HuH-7.5 (cell line): ENCODE measurements at regions not wholly inside any gene's neighbourhood (a gene's known extent, or its start where the extent isn't known, plus 50 kb on each side); places are given as distances from the start of the nearest gene placed in this dataset.

Source experiments
- DNase-seq: peaks from one replicate; pipeline ENCODE4 v3.0.0; 2011; ENCODE audit warnings: low spot score

GRCh38 chr5:133736512-133736911 is 124.2 kb upstream of the FSTL4 start:
- no peak for DNase-seq

- no peak for DNase-seq
These were observed 123.0 kb upstream of the FSTL4 start for GRCh38 chr5:133735346-133735745.

- no peak for DNase-seq
These were observed 122.6 kb upstream of the FSTL4 start for GRCh38 chr5:133734916-133735315.

- no peak for DNase-seq
These were observed 120.2 kb upstream of the FSTL4 start for GRCh38 chr5:133732536-133732935.

- no peak for DNase-seq
These were observed 119.6 kb upstream of the FSTL4 start for GRCh38 chr5:133731951-133732350.

GRCh38 chr5:133730866-133731265 is 118.5 kb upstream of the FSTL4 start:
- DNase-seq, result no peak

GRCh38 chr5:133730346-133730745 is 118.0 kb upstream of the FSTL4 start:
- no peak for DNase-seq

GRCh38 chr5:133729800-133730199 is 117.5 kb upstream of the FSTL4 start:
- no peak for DNase-seq

GRCh38 chr5:133728475-133728874 is 116.1 kb upstream of the FSTL4 start:
- no peak for DNase-seq

GRCh38 chr5:133727636-133728035 is 115.3 kb upstream of the FSTL4 start:
- no peak for DNase-seq

GRCh38 chr5:133723651-133724366 is 111.5 kb upstream of the FSTL4 start:
- no peak for DNase-seq

GRCh38 chr5:133723126-133723525 is 110.8 kb upstream of the FSTL4 start:
- no peak for DNase-seq

GRCh38 chr5:133721365-133721764 is 109.0 kb upstream of the FSTL4 start:
- no peak for DNase-seq

GRCh38 chr5:133718457-133718856 is 106.1 kb upstream of the FSTL4 start:
- DNase-seq, result no peak

- no peak for DNase-seq
These were observed 104.3 kb upstream of the FSTL4 start for GRCh38 chr5:133716532-133717183.

- no peak for DNase-seq
These were observed 103.3 kb upstream of the FSTL4 start for GRCh38 chr5:133715616-133716015.

- no peak for DNase-seq
These were observed 102.9 kb upstream of the FSTL4 start for GRCh38 chr5:133715216-133715615.

- DNase-seq, result no peak
These were observed 102.0 kb upstream of the FSTL4 start for GRCh38 chr5:133714161-133714915.

- DNase-seq, result no peak
These were observed 101.4 kb upstream of the FSTL4 start for GRCh38 chr5:133713751-133714150.

GRCh38 chr5:133713209-133713608 is 100.9 kb upstream of the FSTL4 start:
- DNase-seq, result no peak

- DNase-seq, result no peak
These were observed 100.2 kb upstream of the FSTL4 start for GRCh38 chr5:133712562-133712961.

GRCh38 chr5:133709209-133709725 is 96.9 kb upstream of the FSTL4 start:
- DNase-seq, result no peak

- DNase-seq, result no peak
These were observed 96.0 kb upstream of the FSTL4 start for GRCh38 chr5:133708331-133708850.
